HG03095 (cell line): ENCODE measurements at regions not wholly inside any gene's neighbourhood (a gene's known extent, or its start where the extent isn't known, plus 50 kb on each side); places are given as distances from the start of the nearest gene placed in this dataset.
"Not testable (repeated sequence)": the region's sequence is repeated elsewhere in the genome, so short reads cannot be mapped to it uniquely, and the experiment has no call there.

Experiments used
- ATAC-seq: cut with Tn5 transposase; IDR thresholded peaks from one replicate; pipeline ENCODE4 v1.9.1; 2021; ENCODE audit warnings: moderate library complexity; ENCODE audit not compliant: unreplicated experiment

DNA sequence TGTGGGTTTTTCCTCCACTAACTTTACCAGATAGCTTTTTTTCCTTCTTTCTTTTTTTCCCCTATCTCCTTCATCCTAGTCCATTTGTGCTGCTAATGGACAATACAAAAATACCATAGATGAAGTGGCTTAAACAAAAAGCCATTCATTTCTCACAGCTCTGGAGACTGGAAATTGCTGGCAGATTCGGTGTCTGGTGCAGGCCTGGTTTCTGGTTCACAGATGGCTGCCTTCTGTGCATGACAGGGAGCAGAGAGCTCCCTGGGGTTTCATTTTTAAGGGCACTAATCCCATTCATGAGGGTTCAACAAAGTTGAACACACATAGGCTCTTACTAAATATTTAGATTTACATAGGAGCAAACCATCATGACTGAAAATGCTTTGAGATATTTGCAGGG lies 467.4 kb downstream of the TYW1 start:
- no peak for ATAC-seq

DNA sequence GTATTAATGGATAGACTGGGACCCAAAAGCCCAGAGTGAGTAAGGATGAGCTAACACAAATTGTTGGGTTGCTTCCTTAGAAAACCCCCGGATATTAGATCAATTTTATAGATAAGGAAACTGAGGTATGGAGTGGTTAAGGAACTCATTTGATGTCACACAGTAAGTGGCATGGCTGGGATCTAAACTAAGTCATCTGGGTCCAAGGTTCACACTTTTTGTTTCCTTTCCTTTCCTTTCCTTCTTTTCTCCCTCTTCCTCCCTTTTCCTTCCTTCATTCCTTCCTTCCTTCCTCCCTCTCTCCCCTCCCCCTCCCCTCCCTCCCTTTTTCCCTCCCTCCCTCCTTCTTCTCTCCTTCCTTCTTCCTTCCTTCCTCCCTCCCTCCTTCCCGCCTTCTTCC lies 469.5 kb downstream of the TYW1 start:
- no peak for ATAC-seq

DNA sequence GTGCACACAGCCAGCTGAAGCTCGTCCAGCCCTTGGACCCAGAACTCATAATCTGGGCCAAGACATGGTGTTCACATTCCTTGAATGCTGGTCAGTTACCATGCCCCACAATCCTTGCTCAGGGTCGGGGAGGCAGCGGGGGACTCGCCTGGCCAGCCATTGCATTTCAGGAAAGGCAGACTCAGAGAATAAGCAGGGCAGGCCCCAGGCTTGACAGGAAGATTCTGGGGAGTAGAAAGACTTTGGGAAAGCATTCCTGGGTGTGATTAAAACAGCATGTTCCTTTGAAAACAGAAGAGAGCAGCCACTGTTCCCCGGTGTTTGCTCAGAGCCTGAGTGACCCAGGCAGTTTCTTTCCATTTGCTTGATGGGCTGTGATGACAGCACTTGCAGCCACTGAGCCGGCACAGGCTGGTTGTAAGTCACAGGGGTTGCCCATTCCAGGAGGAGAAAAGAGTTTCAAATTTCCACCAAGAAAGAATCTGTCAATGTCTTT lies 473.7 kb downstream of the TYW1 start:
- ATAC-seq = no peak

DNA sequence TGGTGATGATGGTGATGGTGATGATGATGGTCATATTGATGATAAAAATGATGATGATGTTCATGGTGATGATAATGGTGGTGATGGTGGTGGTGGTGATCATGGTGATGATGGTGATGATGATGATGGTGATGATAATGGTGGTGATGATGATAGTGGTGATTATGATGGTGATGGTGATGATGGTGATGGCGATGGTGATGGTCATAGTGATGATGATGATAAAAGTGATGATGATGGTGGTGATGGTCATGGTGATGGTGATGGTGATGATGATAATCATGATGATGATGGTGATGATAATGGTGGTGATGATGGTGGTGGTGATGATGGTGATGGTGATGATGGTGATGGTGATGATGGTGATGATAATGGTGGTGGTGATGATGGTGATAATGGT lies 478.7 kb downstream of the TYW1 start:
- ATAC-seq = no peak

DNA sequence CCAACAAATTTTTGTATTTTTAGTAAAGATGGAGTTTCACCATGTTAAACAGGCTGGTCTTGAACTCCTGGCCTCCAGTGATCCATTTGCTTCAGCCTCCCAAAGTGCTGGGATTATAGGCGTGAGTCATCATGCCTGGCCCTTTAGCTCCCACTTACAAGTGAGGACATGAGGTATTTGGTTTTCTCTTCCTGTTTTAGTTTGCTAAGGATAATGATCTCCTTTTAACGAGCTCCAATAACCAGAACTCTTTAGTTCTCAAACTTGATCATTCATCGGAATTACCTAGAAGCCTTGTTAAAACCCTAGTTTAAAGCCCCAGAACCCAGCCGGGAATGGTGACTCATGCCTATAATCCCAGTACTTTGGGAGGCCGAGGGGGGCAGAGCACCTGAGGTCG lies 481.4 kb downstream of the TYW1 start:
- ATAC-seq = no peak

DNA sequence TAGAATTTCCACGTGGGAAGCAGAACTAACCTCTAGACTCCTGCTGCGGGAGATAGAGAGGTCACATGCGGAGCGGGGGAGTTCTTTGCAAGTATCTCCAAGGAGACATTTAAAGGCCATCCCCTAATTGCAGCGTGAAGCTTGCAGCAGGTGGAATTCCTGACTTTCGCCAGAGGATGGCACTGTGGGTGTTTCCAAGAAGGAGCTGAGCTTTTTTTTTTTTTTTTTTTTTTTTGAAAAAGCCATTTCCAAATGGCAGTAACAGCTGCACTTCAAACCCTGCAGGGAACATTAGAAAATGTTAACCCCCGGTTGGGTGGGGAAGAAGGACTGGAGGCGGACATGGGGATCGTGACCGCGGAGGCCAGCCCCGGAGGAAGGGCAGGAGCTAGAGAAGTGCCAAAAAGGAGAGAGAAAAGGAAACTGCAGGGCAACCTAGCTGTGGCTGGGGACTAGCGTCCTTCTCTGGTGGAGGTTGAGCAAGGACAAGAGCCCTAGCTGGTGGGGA lies 487.7 kb downstream of the TYW1 start:
- no peak for ATAC-seq

DNA sequence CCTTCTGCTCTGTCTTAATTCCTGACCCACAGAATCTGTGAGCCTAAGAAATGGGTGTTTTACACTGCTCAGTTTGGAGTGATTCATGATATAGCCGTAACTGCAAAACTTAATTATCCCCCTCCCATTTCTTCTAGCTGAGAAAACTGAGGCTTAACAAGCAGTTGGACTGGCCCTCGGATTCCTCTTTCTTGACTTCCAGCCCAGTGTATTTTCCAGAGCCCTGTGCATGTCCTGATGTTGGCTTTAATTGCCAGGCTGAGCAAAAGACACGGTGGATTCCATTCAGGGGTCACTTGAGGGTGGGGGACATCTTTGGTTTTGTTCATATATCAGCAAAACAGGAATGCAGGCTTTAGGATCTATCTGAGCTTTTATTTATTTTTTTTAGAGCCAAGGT lies 489.8 kb downstream of the TYW1 start:
- ATAC-seq = no peak

DNA sequence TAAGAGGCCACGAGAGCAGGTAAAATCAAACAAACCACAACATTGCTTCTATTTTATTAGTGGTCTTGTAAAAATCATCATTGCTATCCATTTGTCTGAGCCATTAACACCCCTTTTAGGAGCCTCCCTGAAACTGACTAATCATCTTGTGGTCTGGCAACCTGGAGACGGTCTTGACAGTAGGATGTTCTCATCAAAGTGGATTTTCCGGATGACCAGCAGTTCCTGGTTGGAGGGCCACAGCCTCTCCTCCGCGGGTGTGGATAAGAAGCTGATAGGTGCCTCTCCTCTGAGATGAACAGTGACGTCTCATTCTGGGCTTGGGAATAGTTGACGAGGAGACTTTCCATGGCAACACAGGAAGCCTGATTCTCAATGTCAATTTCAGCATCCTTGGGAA lies 490.7 kb downstream of the TYW1 start:
- ATAC-seq = no peak

DNA sequence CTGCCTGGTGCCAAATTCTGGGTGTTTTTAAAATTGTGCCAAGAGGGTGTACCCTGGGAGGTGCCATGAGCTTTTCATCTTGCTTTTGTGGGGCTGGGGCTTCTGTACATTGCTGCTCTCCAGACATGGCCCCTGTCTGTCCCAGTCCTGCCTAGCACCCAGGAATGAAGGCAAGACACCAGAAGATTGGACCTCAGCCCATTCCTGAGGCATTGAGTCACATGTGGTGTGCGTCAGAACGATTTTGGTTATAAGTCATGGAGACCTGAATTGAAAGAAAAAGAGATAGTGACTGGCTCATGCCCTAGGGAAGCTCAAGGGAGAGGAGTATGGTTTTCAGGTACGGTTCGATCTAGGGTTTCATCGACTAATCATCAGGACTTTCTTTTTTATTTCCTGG lies 493.2 kb downstream of the TYW1 start:
- no peak for ATAC-seq

DNA sequence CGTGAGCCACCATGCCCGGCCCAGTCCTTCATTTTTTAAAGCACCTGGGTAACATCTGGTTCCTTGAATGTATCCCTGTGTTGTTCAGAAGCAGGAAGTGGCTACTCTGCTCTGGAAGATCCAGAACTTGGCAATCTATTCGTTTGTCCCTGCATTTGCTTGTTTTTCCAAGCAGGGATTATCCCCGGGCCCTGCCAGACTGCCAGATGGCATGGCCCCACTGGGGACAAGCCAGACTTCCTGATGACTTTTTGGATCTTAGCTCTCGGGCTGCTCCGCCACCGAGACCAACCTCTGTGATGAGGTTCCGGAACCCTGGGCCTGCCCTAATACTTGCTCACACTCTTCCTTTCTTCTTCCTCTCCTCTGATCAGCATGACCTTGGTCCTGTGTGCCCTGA lies 496.7 kb downstream of the TYW1 start:
- no peak for ATAC-seq

DNA sequence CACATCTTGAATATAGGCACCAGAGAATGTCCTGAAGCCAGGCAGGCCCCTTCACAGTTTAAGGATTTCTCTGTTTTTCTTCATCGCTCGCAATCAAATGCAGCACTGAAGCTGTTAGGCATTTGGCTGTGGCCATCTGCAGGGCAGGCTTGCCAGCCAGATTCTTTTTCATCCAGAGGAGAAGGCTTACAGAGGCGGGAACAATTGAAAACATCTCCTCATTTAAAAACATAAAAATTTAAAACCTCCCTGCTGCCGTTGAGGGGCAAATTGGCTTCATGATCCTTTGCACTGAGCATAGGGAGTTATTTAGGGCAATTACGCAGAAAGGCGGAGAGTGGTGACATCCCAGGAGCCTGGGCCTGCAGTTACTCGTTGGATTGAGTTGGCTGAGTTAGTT lies 500.0 kb downstream of the TYW1 start:
- no peak for ATAC-seq

DNA sequence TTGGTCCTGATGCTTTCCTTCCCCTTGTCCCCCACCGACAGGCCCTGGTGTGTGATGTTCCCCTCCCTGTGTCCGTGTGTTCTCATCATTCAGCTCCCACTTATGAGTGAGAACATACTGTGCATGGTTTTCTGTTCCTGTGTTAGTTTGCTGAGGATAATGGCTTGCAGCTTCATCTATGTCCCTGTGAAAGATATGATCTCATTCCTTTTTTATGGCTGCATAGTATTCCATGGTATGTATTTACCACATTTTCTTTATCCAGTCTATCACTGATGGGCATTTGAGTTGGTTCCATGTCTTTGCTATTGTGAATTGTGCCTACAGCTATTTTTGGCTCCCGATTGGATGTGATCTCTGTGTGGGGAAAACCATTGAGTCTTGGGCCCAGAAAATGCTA lies 501.3 kb downstream of the TYW1 start:
- not testable (repeated sequence) for ATAC-seq

DNA sequence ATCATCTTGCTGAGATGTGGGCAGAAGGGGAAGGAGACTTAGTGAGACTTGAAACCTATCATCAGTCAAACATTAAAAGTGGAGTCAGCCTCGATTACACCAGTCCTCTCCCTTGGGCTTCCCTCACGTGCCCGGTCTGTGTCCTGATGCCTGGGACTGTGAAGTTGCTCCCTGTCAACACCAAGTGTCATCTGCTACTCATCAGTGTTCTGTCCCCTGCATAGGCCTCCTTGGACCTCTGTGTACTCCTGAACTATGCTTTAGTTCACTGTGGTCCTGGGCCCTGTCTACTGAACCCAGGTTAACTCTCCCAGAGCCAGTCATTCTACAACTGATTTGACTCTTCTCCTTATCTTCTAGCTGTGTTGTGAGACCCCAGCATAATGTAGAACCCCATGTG lies 506.3 kb downstream of the TYW1 start:
- no peak for ATAC-seq

DNA sequence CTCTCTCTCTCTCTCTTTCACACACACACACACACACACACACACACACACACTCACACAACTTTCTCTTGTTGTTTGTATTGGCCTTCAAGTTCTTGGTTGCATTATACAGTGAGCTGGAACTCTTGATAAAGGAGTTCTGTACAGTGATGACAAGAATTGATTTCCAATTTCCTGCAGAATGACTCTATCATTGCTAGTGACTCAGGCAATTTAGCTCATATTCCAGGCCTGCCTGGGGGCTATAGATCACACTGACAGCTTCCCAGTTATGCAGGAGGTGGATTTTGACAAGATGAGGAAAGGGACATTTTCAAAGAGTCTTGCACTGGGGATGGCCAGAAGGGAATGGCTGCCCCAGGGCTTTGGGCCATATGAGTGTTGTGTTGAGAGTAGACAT lies 508.8 kb downstream of the TYW1 start:
- ATAC-seq = no peak

DNA sequence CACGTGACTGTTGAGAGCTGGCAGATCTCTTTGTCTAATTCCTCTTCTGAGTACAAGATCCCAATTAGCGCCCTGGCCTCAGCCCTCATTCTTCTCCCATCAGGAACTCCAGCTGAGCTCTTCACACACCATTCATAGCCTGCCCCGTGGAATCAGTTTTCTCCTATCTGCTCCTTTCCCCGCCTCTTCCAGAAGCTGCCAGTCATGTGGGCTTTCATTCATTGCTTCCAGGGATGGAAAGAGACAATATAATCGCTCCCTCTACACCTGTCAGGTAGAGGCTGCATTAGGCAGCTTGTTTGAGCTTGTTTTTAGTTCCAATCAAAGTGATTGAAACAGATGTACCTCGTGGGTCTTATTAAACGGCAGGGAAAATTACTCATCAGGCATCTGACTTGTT lies 515.8 kb downstream of the TYW1 start:
- ATAC-seq = no peak

DNA sequence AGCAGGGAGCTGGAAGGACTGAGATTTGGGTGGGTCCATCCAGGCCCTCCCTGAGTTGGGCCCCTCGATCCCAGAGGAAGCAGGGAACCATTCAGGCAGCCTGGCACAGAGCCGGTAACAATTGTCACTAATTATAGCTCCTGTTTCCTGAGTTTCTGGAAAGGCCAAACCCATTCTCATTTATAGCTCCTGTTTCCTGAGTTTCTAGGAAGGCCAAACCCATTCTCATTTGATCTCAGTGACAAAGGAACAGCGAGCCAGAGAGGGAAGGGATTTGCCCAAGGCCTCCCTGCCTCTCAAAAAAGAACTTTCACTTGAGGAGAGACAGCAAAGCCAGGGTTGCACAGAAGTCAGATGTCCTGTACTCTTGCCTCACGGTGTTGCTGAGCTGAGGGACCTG lies 521.9 kb downstream of the TYW1 start:
- no peak for ATAC-seq

DNA sequence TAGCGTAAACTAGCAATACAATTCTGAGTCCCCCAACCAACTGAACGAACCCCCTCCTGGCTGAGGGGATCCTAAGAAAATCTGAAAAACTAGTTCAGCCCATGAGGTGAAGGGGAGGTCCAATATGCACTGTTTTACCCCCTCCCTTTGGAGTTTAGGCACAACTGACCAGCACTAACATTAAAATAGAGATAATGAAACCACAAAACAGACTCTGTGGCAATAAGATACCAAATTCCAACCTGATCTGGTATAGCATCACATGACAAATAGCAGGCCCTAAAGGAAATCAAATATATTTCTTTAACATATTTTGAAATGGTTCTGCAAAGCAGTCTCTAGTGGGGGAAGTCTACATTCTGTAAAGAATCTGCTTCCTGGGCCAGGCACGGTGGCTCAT lies 522.5 kb downstream of the TYW1 start:
- ATAC-seq = no peak

DNA sequence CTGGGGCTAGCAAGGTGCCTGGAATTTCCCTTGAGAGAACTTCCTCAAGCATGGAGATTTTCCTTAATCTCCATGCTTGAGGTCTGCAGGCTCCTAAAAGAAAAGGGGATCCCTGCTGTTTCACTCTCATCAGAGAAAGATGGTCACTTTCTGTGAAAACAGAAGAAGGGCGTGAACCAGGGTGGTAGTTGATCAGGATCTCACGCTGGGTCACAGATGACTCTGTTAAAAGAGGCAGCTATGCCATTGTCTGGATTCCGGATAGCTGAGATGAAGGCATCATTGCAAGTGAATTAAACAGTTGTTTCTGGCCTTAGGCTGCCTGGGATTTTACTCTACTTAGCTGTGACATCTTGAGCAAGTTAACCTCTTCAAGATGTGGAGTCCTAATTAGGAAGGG lies 525.9 kb downstream of the TYW1 start:
- no peak for ATAC-seq

DNA sequence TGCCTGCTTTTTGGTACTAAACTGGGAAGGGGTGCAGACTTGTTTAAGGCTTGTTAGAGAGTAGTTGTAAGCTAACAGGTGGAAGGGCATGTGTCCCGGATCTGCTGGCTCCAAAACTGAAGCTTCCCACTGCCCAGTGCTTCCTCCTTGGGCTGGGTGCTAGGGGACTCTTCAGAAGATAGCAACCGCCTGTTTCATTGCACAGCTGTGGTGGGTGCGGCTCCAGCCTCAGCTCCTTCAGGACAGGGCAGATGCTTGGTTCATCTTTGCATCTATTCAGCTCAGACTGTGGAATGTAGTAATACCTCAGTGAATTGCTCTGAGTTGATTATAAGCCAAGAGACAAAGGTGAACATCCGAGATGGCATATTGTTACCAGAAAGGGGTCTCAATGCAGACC lies 527.1 kb downstream of the TYW1 start:
- no peak for ATAC-seq

DNA sequence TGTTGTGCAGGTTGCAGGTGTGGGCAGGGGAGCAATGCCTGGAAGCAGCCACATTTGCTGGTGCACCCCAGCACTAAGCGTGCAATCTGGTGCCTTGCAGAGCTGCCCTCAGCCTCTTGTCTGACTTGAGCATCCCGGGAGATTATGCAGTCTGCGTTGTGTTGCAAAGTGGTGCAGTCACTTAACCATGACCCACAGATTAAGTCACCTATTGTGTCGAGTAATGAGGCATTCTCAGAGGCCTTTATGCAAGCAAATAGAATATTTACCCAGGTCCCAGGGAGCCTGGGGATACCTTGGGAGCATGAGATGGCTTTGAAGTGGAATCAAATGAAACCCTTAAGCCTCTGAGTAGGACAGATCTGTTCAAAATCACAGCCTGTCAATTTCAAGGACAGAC lies 529.0 kb downstream of the TYW1 start:
- ATAC-seq = no peak

DNA sequence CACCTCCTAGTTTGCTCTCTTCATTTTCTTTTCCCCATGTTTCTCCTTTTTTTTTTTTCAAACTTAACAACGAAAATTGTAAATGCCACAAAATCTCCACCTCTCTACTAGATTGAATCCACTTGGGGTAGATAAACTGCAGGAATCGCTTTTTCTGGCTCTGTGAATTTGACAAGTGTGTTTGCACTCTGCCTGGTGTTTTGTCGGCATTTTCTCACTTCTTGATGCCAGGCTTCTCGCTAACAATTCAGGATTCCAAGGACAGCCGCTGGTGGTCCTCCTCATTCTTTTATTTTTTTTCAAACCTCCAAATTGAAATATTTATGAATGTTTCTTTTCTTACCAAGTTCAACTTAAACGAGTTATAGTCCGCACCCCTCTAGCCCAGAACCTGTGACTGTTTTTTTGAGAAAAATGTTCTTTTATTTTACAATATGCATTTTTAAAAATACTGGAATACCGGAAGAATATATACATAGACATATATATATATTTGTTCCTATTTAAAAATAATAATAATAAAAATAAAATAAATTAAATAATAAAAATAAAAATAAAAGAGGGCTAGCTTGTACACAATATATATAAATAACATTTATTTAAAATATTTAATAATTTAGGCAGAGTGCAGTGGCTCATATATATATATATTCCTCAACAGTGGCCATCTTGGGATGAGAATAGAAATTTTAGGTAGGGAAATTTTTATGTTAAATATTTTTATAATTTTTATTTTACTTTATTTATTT lies 538.8 kb downstream of the TYW1 start:
- no peak for ATAC-seq

DNA sequence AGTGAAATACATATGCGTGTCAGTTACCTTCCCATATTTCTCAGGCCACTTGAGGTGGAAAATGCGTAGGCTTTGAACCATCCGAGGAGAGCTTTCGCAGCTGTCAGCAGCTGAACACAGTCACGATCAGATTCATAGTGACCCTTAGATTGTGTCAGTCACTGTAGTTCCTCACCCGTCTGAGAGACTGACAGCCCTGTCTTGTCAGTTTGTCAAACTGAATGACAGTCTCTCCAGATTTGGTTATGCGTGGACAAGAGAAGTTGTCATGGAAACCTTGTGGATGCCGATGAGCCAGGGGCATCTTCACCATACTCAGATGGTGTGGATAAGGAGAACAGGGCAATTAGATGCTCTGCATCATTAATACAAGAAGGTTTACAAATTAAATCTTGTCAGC lies 546.3 kb downstream of the TYW1 start:
- ATAC-seq = no peak
